HG02759 (cell line): ENCODE measurements at regions not wholly inside any gene's neighbourhood (a gene's known extent, or its start where the extent isn't known, plus 50 kb on each side); places are given as distances from the start of the nearest gene placed in this dataset.

Experiments used
- ATAC-seq: cut with Tn5 transposase; IDR thresholded peaks from one replicate; pipeline ENCODE4 v1.9.1; 2021; ENCODE audit warnings: mild to moderate bottlenecking, moderate library complexity; ENCODE audit not compliant: unreplicated experiment

DNA sequence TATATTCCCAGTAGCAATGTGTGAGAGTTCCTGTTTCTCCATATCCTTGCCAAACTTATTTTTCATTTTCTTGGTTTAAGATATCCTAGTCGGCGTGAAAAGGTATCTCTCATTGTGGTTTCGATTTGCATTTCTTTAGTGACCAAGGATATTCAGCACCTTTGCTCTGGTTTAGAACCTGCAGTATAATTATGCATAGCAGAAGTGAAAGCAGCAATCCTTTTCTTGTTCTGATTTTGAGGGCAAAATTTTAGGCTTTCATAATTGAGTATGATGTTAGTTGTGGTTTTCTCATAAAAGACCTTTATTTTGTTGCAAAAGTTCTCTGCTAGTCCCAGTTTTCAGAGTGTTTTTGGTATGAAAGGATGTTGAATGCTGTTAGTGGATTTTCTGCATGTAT lies 491.0 kb downstream of the FGF9 start:
- ATAC-seq = peak; percentile 90

DNA sequence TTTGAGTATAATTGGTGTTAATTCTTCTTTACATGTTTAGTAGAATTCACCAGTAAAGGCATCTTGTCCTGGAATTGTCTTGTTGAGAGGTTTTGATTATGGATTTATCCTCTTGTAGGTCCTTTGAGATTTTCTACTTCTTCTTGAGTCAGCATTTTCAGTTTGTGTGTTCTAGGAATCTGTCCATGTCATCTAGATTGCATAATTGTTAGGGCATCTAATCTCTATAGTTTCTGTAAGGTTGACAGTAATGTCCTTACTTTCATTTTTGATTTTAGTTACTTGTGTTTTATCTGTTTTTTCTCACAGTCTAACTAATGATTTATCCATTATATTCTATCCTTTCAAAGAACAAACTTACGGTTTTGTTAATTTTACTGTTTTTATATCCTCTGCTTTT lies 492.0 kb downstream of the FGF9 start:
- peak; percentile 42 for ATAC-seq

GRCh38 chr13:22168437-22169190 lies 497.7 kb downstream of the FGF9 start:
- ATAC-seq = no peak

GRCh38 chr13:22169473-22169872 lies 498.6 kb downstream of the FGF9 start:
- ATAC-seq = no peak

- ATAC-seq = no peak
Measured at GRCh38 chr13:22173610-22174009, 502.7 kb downstream of the FGF9 start.

- no peak for ATAC-seq
Measured at GRCh38 chr13:22175241-22175640, 504.4 kb downstream of the FGF9 start.

- no peak for ATAC-seq
Measured at GRCh38 chr13:22175815-22176214, 504.9 kb downstream of the FGF9 start.

DNA sequence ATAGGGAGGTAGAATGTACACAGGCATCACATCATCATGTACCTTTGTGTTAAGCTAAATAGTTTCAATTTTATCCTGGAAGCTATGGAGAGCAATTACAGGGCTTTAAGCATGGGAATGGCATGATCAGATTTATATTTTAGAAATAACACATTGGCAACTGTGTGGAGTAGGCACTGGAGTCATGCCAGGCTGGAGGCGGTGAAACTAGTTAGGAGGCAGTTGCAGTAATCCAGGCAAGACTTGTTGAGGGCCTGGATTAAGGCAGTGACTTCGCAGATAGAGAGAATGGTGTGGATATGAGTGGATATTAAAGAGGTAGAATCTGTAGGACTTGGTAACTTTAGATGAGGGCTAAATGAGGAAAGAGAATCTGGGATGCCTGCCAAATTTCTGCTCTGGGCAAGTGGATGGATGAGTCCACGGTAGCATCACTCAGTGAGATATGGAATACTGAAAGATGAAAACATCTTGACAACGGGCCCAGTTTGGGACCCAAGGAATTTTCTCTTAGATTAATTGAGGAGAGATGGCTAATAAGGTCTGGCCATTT lies 506.2 kb downstream of the FGF9 start:
- no peak for ATAC-seq

DNA sequence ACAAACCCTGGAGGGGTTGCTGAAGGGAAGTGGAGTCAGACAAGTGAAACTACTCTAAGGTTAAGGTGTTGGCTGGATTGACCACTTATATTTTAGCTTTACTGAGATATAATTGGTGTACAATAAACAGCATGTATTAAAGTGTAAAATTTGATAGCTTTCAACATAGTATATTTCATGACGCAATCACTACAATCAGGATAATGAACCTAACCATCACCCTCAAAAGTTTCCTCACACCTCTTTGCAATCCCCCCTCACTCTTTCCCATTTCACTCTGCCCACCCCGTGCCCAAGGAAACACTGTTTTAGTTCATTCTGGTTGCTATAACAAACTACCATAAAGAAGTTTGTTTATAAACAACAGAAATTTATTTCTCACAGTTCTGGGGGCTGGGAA lies 508.0 kb downstream of the FGF9 start:
- ATAC-seq = no peak

- no peak for ATAC-seq
Measured at GRCh38 chr13:22187329-22187728, 516.5 kb downstream of the FGF9 start.

- no peak for ATAC-seq
Measured at GRCh38 chr13:22189176-22190048, 518.5 kb downstream of the FGF9 start.

GRCh38 chr13:22193070-22193469 lies 522.2 kb downstream of the FGF9 start:
- ATAC-seq = no peak

DNA sequence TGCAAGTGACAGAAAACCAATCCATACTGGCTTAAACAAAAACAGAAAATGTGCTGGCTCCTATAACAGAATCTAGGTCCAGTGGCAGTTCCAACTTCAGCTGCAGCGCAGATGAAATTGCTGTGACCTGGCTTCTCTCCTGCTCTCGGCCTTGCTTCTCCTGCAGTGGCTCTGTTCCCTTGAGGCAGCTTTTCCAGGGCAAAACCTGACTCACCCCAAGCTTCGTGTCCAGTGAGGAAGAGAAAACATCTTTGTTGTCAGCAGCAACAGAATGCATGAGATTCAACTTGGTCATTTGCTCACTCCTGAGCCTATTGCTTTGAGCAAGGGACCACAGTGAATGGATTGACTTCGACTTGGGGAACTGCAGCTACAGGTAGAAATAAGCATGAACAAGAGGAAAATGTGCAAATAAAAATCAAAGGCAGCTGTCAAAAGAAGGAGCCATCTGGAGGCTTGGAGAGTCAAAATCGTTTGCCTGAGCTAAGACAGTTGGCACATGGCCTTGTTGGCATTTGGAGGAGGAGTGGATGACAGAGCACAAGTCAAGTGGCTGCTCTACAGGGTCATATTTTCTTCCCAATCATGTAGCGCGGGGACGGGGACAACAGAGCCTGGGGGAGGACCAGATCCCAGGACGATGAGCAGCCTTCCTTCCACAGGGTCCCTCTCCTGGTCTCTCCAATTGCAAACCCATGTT lies 523.4 kb downstream of the FGF9 start:
- no peak for ATAC-seq

- no peak for ATAC-seq
Measured at GRCh38 chr13:22195726-22196125, 524.9 kb downstream of the FGF9 start.

GRCh38 chr13:22196777-22197176 lies 525.9 kb downstream of the FGF9 start:
- ATAC-seq = no peak

GRCh38 chr13:22198001-22198400 lies 527.1 kb downstream of the FGF9 start:
- no peak for ATAC-seq

GRCh38 chr13:22198641-22199217 lies 527.9 kb downstream of the FGF9 start:
- no peak for ATAC-seq

- ATAC-seq = no peak
Measured at GRCh38 chr13:22200440-22200839, 529.6 kb downstream of the FGF9 start.

GRCh38 chr13:22201375-22201925 lies 530.6 kb downstream of the FGF9 start:
- ATAC-seq = no peak

DNA sequence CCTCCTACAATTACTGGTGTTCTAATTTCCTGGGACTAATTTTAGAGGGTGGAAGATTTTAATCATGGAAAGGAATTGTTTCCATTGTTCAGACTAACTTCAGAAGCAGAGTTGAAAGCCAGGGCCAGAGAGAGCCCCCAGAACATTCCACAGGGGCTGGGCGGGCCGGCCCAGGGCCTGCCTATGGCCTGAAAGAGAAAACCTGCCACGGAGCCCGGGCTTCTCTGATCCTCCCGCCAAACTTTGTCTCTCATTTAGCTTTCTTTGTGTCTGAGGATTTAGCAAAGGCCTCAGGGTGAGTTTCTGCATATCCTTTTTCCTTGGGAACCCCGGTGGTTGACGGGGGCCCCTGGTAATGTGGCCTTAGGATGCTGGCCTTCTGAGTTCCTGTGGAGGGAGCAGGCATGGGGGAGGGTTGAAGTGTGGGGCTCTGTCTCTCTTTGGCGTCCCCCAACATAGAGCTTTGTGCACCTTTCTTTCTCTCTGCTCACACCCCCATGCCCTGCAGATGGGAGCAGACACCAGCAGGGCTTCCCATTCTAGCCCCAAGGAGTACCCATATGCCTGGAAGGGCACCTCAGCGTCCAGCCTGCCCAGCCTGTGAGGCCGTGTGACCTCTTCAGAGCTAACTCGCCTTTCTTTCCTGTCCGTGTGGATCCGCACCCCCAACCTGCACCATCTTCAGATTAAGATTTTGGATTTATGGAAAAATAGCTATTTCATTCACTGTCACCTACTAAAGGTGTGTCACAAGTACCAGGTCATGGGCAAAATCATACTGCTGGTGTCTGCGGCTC lies 539.5 kb downstream of the FGF9 start:
- no peak for ATAC-seq
